Mesendoderm (in vitro differentiated cells): ENCODE measurements at regions not wholly inside any gene's neighbourhood (a gene's known extent, or its start where the extent isn't known, plus 50 kb on each side); places are given as distances from the start of the nearest gene placed in this dataset.

Experiments
- DNase-seq: peaks from one replicate; pipeline ENCODE4 v3.0.0; 2013
- H2AK5ac ChIP-seq: 2 replicates; pipeline ENCODE4 v1.6.1; 2013; ENCODE audit warnings: low read length, inconsistent platforms
- H2BK120ac ChIP-seq: 2 replicates; pipeline ENCODE4 v1.6.1; 2013; ENCODE audit warnings: low read depth, mild to moderate bottlenecking, low read length, moderate library complexity, mixed read lengths
- H2BK15ac ChIP-seq: replicated peaks from 2 replicates; pipeline ENCODE4 v1.6.1; 2013; ENCODE audit warnings: low read depth, mild to moderate bottlenecking, moderate library complexity
- H2BK5ac ChIP-seq: 2 replicates; pipeline ENCODE4 v1.6.1; 2013; ENCODE audit warnings: low read length, inconsistent platforms
- H3K18ac ChIP-seq: 2 replicates; pipeline ENCODE4 v1.6.1; 2013; ENCODE audit warnings: mild to moderate bottlenecking, low read length, mixed read lengths
- H3K23ac ChIP-seq: one replicate; pipeline ENCODE4 v1.6.1; 2013; ENCODE audit warnings: low read length
- H3K27ac ChIP-seq: 2 replicates; pipeline ENCODE4 v1.5.1; 2013; ENCODE audit warnings: low read depth, mild to moderate bottlenecking, inconsistent platforms, low read length, moderate library complexity
- H3K27me3 ChIP-seq: 2 replicates; pipeline ENCODE4 v1.6.1; 2013; ENCODE audit warnings: low read length, control low read depth, mild to moderate bottlenecking, inconsistent platforms; ENCODE audit not compliant: insufficient read depth, poor library complexity
- H3K36me3 ChIP-seq: 2 replicates; pipeline ENCODE4 v1.6.1; 2013; ENCODE audit warnings: low read length, inconsistent platforms; ENCODE audit not compliant: control insufficient read depth, insufficient read depth
- H3K4ac ChIP-seq: one replicate; pipeline ENCODE4 v1.6.1; 2013; ENCODE audit warnings: low read depth, mild to moderate bottlenecking, low read length, moderate library complexity
- H3K4me1 ChIP-seq: 2 replicates; pipeline ENCODE4 v1.6.1; 2013; ENCODE audit warnings: low read depth, low read length, inconsistent platforms; ENCODE audit not compliant: control insufficient read depth
- H3K4me2 ChIP-seq: 2 replicates; pipeline ENCODE4 v1.6.1; 2013; ENCODE audit warnings: low read length
- H3K4me3 ChIP-seq: 2 replicates; pipeline ENCODE4 v1.5.1; 2013; ENCODE audit warnings: mild to moderate bottlenecking, low read length
- H3K56ac ChIP-seq: one replicate; pipeline ENCODE4 v1.6.1; 2013; ENCODE audit warnings: low read length
- H3K79me1 ChIP-seq: 2 replicates; pipeline ENCODE4 v1.6.1; 2013; ENCODE audit warnings: low read length, inconsistent platforms
- H3K79me2 ChIP-seq: 2 replicates; pipeline ENCODE4 v1.6.1; 2013; ENCODE audit warnings: mild to moderate bottlenecking, low read length; ENCODE audit not compliant: control insufficient read depth, insufficient read depth
- H3K9ac ChIP-seq: 2 replicates; pipeline ENCODE4 v1.6.1; 2013; ENCODE audit warnings: low read length, inconsistent platforms
- H4K5ac ChIP-seq: one replicate; pipeline ENCODE4 v1.6.1; 2013; ENCODE audit warnings: low read length
- H4K8ac ChIP-seq: one replicate; pipeline ENCODE4 v1.6.1; 2013; ENCODE audit warnings: low read depth, mild to moderate bottlenecking, control low read depth, low read length, moderate library complexity
- WGBS: extraction: QIAGEN DNeasy Blood & Tissue Kit; methylation state at CpG from one replicate; pipeline ENCODE4 v1.1.7; 2013; ENCODE audit warnings: low lambda C conversion rate, missing lambda C conversion rate; ENCODE audit not compliant: insufficient coverage; ENCODE audit errors: extremely low coverage; 5-methylcytosine and 5-hydroxymethylcytosine counted together

DNA sequence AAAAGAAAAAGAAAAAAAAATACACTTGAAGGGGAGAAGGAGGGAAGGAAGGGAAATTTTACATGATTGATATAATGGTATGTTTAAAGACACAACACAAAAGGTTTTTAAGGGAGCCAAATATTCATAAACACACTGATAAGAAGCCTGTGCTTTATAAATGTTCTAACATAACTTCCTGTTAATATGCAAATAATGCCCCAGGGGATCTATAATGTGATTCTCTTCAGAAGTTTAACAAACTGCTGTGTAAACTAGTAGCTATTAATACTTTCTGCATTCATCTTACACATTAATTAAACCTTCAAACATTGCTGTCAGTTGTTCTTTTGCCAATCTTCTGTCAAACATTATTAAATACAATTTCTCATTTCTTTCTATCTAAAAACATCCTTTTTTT lies 231.6 kb downstream of the TJP1 start:
- H4K8ac ChIP-seq: no peak overlapping the region
- no peak overlapping the region for H2BK15ac ChIP-seq
- no peak overlapping the region for H2AK5ac ChIP-seq
- DNase-seq: no peak
- no peak overlapping the region for H3K18ac ChIP-seq
- no peak overlapping the region for H3K23ac ChIP-seq
- H2BK120ac ChIP-seq: no peak overlapping the region
- H4K5ac ChIP-seq: no peak overlapping the region
- no peaks in the 10 kb centered on the region for H3K79me2 ChIP-seq
- no peaks in the 10 kb centered on the region for H3K36me3 ChIP-seq
- no peaks in the 10 kb centered on the region for H3K27me3 ChIP-seq
- no peak overlapping the region for H3K9ac ChIP-seq
- no peaks in the 10 kb centered on the region for H3K79me1 ChIP-seq
- no peak overlapping the region for H3K4me3 ChIP-seq
- no peak overlapping the region for H3K27ac ChIP-seq
- H3K4ac ChIP-seq: no peak overlapping the region
- no peak overlapping the region for H2BK5ac ChIP-seq
- H3K4me2 ChIP-seq: no peak overlapping the region
- H3K4me1 ChIP-seq: no peaks in the 10 kb centered on the region
- no peak overlapping the region for H3K56ac ChIP-seq

DNA sequence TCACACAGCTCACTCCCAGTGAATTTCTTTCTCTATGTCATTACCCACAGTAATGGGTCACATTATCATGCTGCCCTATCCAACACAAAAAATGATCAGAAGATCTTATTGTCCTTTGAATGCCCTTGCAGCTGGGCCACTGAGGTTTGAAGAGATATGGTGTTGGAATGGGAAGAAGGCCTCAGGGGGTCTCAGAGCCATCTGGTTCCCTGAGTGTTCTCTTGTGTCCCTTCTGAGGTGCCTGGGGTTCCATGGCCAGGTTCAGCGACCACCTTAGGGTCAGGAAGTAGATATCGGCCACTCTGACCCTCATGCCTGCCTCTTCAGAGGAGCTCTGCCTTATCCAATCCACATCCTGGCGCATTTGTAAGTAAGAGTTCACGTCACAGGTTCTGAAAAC lies 232.3 kb downstream of the TJP1 start:
- no peaks in the 10 kb centered on the region for H3K79me2 ChIP-seq
- H3K23ac ChIP-seq: no peak overlapping the region
- H4K8ac ChIP-seq: no peak overlapping the region
- H2BK120ac ChIP-seq: no peak overlapping the region
- no peaks in the 10 kb centered on the region for H3K36me3 ChIP-seq
- H2BK15ac ChIP-seq: no peak overlapping the region
- H2AK5ac ChIP-seq: no peak overlapping the region
- no peaks in the 10 kb centered on the region for H3K79me1 ChIP-seq
- no peaks in the 10 kb centered on the region for H3K27me3 ChIP-seq
- no peaks in the 10 kb centered on the region for H3K4me1 ChIP-seq
- H3K4ac ChIP-seq: no peak overlapping the region
- no peak overlapping the region for H3K4me3 ChIP-seq
- H3K27ac ChIP-seq: no peak overlapping the region
- no peak overlapping the region for H2BK5ac ChIP-seq
- WGBS: no CpG with 5 or more reads among the region's 4 CpGs
- DNase-seq: no peak
- H3K4me2 ChIP-seq: no peak overlapping the region
- no peak overlapping the region for H3K9ac ChIP-seq
- H4K5ac ChIP-seq: no peak overlapping the region
- H3K56ac ChIP-seq: no peak overlapping the region
- no peak overlapping the region for H3K18ac ChIP-seq

DNA sequence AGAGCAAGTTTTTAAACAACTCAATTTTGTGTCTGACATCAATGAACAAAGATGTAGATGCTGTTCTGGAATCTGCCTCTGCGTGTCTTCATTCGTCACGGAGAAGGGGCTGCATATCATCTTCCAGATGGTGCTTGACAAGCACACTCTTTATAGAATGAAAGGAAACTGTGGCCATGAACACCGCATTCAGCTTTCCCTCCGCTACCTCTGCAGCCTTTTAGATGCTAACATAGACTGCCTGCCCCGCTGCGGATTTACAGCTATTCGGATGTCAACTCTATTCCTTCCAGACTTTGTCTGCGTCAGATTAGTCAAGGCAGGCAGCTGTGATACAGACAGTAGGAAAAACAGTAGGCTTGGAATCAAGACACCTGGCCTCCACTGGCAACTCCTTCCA lies 232.9 kb downstream of the TJP1 start:
- WGBS: no CpG with 5 or more reads among the region's 9 CpGs
- DNase-seq: no peak
- Histone ChIP-seq H4K8ac (no peak overlapping the region), H3K27ac (no peak overlapping the region), H3K9ac (no peak overlapping the region), H3K36me3 (no peaks in the 10 kb centered on the region), H3K27me3 (no peaks in the 10 kb centered on the region), H3K4ac (no peak overlapping the region), H2BK5ac (no peak overlapping the region), H3K56ac (no peak overlapping the region), H3K79me1 (no peaks in the 10 kb centered on the region), H2BK15ac (no peak overlapping the region), H3K4me3 (no peak overlapping the region), H3K18ac (no peak overlapping the region), H3K79me2 (no peaks in the 10 kb centered on the region), H2AK5ac (no peak overlapping the region), H2BK120ac (no peak overlapping the region), H3K4me1 (no peaks in the 10 kb centered on the region), H3K23ac (no peak overlapping the region), H4K5ac (no peak overlapping the region), H3K4me2 (no peak overlapping the region)

DNA sequence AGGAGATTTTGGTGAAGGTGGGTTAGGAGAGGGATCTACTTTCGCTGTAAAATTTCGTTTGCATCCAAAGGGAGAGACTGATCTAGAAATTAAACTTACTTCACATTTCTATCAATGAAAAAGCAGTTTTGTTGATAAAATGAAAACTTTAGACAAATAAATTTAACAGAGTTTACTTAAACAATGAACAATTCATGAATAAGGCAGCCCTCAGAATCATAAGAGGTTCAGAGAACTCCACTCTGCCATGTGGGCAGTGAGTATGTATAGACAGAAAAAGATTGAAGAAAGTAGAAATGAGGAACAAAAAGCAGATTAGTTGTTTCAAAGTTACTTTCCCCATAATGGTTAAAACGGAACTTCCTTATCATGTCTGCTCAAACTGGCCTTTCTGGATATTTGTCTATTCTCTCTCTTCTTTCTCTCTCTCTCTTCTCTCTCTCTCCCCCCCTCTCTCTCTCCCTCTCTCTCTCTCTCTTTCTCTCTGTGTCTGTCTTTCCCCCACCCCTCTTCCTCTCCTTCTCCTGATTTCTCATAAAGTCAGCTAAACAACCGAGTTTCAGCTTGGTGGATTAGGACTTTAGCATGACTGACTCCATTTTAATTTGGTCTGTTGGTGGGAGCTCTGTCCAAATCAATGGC lies 248.9 kb downstream of the TJP1 start:
- no peak for DNase-seq
- Histone ChIP-seq H4K8ac (no peak overlapping the region), H3K4me3 (no peak overlapping the region)

DNA sequence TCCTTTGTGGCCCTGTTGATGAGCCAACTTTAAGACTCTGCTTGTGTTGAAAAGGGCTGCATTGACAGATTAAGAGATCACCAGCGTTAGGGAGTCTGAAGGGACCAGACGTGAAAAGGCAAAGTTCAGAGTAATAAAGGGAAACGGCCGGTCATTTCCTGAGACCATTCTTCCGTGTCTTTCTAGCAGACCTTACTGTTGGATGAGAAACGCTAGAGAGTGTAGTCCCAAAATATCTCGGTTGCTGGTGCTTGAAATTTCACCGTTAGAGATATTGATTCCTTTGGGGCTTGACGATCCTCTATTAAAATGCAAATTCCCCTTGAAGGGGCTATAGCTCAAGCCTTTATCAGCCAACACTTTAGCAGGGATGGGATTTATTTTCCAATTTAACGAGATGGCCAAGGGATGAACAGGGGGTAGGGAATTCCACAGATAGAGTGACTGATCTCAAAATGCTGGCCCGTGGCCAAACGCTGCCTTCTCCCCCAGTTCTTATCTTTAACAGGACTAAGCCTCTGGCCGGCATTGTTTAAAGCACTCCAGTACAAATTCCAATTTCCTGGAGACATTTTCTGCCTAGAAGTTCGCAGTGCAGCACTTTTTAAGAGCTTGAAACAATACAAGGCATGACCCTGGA lies 250.4 kb downstream of the TJP1 start:
- H2BK15ac ChIP-seq: no peak overlapping the region
- peaks cover 10% of the 10 kb centered on the region for H3K27me3 ChIP-seq
- no peak overlapping the region for H3K18ac ChIP-seq
- H3K4me2 ChIP-seq: no peak overlapping the region
- no peak overlapping the region for H3K56ac ChIP-seq
- H4K8ac ChIP-seq: no peak overlapping the region
- H2AK5ac ChIP-seq: no peak overlapping the region
- no CpG with 5 or more reads among the region's 14 CpGs for WGBS
- H3K4me1 ChIP-seq: peaks cover 2% of the 10 kb centered on the region
- H3K27ac ChIP-seq: no peak overlapping the region
- peak; percentile 44 for DNase-seq
- H2BK120ac ChIP-seq: no peak overlapping the region
- H3K9ac ChIP-seq: no peak overlapping the region
- H4K5ac ChIP-seq: no peak overlapping the region
- no peaks in the 10 kb centered on the region for H3K79me1 ChIP-seq
- no peaks in the 10 kb centered on the region for H3K79me2 ChIP-seq
- no peak overlapping the region for H3K4me3 ChIP-seq
- H3K23ac ChIP-seq: no peak overlapping the region
- H3K4ac ChIP-seq: no peak overlapping the region
- no peak overlapping the region for H2BK5ac ChIP-seq
- H3K36me3 ChIP-seq: no peaks in the 10 kb centered on the region

More for the DNA sequence above, 248.9 kb downstream of the TJP1 start:
- H2BK120ac ChIP-seq: no peak overlapping the region
- no peak overlapping the region for H3K27ac ChIP-seq
- no peak overlapping the region for H3K56ac ChIP-seq
- H3K9ac ChIP-seq: no peak overlapping the region
- H2AK5ac ChIP-seq: no peak overlapping the region
- no peak overlapping the region for H3K23ac ChIP-seq
- H3K4me1 ChIP-seq: peaks cover 2% of the 10 kb centered on the region
- H4K5ac ChIP-seq: no peak overlapping the region
- no peak overlapping the region for H3K4ac ChIP-seq
- no peak overlapping the region for H2BK15ac ChIP-seq
- H3K4me2 ChIP-seq: no peak overlapping the region
- peaks cover 10% of the 10 kb centered on the region for H3K27me3 ChIP-seq
- no peak overlapping the region for H3K18ac ChIP-seq
- WGBS: no CpG with 5 or more reads among the region's 4 CpGs
- H3K79me2 ChIP-seq: no peaks in the 10 kb centered on the region
- H2BK5ac ChIP-seq: no peak overlapping the region
- no peaks in the 10 kb centered on the region for H3K36me3 ChIP-seq
- H3K79me1 ChIP-seq: no peaks in the 10 kb centered on the region
